Keratinocyte (primary cell): ENCODE measurements at regions not wholly inside any gene's neighbourhood (a gene's known extent, or its start where the extent isn't known, plus 50 kb on each side); places are given as distances from the start of the nearest gene placed in this dataset.

Experiments used
- DNase-seq: peaks from one replicate; pipeline ENCODE4 v3.0.0-alpha.2; 2011; ENCODE audit warnings: low read depth, missing footprints, low spot score
- FAIRE-seq: peaks from 2 replicates; lab custom pipeline; 2011; peaks lifted over from hg19 to GRCh38; lab: Jason Lieb, UNC
- H2AFZ ChIP-seq: 2 replicates; pipeline ENCODE4 v1.6.0; 2012; ENCODE audit warnings: low read length, control low read depth, inconsistent platforms; ENCODE audit not compliant: control insufficient read depth
- H3K27ac ChIP-seq: 2 replicates; pipeline ENCODE4 v1.5.1; 2011; ENCODE audit warnings: low read length; ENCODE audit not compliant: control insufficient read depth, insufficient read depth
- H3K27me3 ChIP-seq: 3 replicates; pipeline ENCODE4 v1.6.0; 2011; ENCODE audit warnings: low read length; ENCODE audit not compliant: control insufficient read depth, insufficient read depth; ENCODE audit errors: extremely low read depth
- H3K36me3 ChIP-seq, 2 experiments: 2 replicates in 1 of 2; 3 replicates in 1 of 2; pipeline ENCODE4 v1.5.1; 2011; ENCODE audit warnings: low read length in 2 of 2, mild to moderate bottlenecking in 1 of 2; ENCODE audit not compliant: control insufficient read depth in 2 of 2, insufficient read depth in 2 of 2; ENCODE audit errors: extremely low read depth in 1 of 2
- H3K4me1 ChIP-seq: 3 replicates; pipeline ENCODE4 v1.5.1; 2011; ENCODE audit warnings: low read length; ENCODE audit not compliant: control insufficient read depth, insufficient read depth; ENCODE audit errors: extremely low read depth
- H3K4me2 ChIP-seq: 3 replicates; pipeline ENCODE4 v1.6.0; 2011; ENCODE audit warnings: low read depth, low read length; ENCODE audit not compliant: control insufficient read depth, insufficient read depth; ENCODE audit errors: extremely low read depth
- H3K4me3 ChIP-seq, 3 experiments: fragments of 200-600 bp in 1 of 3; sonication (generic) in 1 of 3; 2 replicates in 2 of 3; 3 replicates in 1 of 3; pipeline ENCODE4 v1.5.1; 2011 to 2016; ENCODE audit warnings: low read length in 3 of 3, mild to moderate bottlenecking in 3 of 3, control low read depth in 2 of 3, inconsistent platforms in 1 of 3, low read depth in 1 of 3, mixed read lengths in 1 of 3, mixed run types in 1 of 3, moderate library complexity in 1 of 3; ENCODE audit not compliant: control insufficient read depth in 2 of 3, insufficient read depth in 2 of 3; ENCODE audit errors: extremely low read depth in 1 of 3
- H3K79me2 ChIP-seq: 2 replicates; pipeline ENCODE4 v1.6.0; 2012; ENCODE audit warnings: low read length; ENCODE audit not compliant: control insufficient read depth, insufficient read depth
- H3K9ac ChIP-seq: 3 replicates; pipeline ENCODE4 v1.6.0; 2011; ENCODE audit warnings: low read length; ENCODE audit not compliant: control insufficient read depth, insufficient read depth; ENCODE audit errors: extremely low read depth
- H3K9me1 ChIP-seq: 3 replicates; pipeline ENCODE4 v1.6.0; 2011; ENCODE audit warnings: low read length; ENCODE audit not compliant: control insufficient read depth, insufficient read depth; ENCODE audit errors: extremely low read depth
- H3K9me3 ChIP-seq: 2 replicates; pipeline ENCODE4 v1.5.1; 2012; ENCODE audit warnings: low read depth, low read length; ENCODE audit not compliant: control insufficient read depth
- H4K20me1 ChIP-seq: 3 replicates; pipeline ENCODE4 v1.6.0; 2011; ENCODE audit warnings: low read length; ENCODE audit not compliant: control insufficient read depth, insufficient read depth; ENCODE audit errors: extremely low read depth
- CTCF ChIP-seq, 3 experiments: IDR thresholded peaks in 1 of 3; conservative IDR thresholded peaks in 1 of 3; optimal IDR thresholded peaks in 1 of 3; 2 replicates in 2 of 3; 3 replicates in 1 of 3; pipeline versions ENCODE3 to v1.5.1; 2011; ENCODE audit warnings: low read length in 3 of 3, mild to moderate bottlenecking in 3 of 3, moderate library complexity in 2 of 3, control low read depth in 1 of 3, inconsistent platforms in 1 of 3; ENCODE audit not compliant: insufficient read depth in 2 of 3; ENCODE audit errors: extremely low read depth in 1 of 3
- EZH2 ChIP-seq: IDR thresholded peaks from one replicate; pipeline ENCODE4 v1.6.1; 2012; ENCODE audit warnings: inconsistent platforms, mild to moderate bottlenecking, low read length, moderate library complexity
- dilution Hi-C: fragments of 300-500 bp; cut with MboI; formaldehyde crosslinking; loops from one replicate; pipeline ENCODE4 v1.7.0; 2020; ENCODE audit warnings: low sequenced_read_pairs; ENCODE audit not compliant: extremely low pct_ligation_motif_present

GRCh38 chr9:134993996-134994720, 76.4 kb upstream of the FCN1 start:
- Histone ChIP-seq H3K9ac (no peak overlapping the region), H4K20me1 (peaks cover 2% of the 10 kb centered on the region), H2AFZ (no peak overlapping the region), H3K27ac (no peak overlapping the region), H3K9me1 (no peaks in the 10 kb centered on the region), H3K9me3 (peaks cover 8% of the 10 kb centered on the region), H3K4me3 (no peak overlapping the region), H3K36me3 (no peaks in the 10 kb centered on the region), H3K4me2 (no peak overlapping the region), H3K79me2 (no peaks in the 10 kb centered on the region), H3K4me1 (no peaks in the 10 kb centered on the region), H3K27me3 (peaks cover 5% of the 10 kb centered on the region)
- FAIRE-seq, result no peak
- dilution Hi-C loops, result no loop called here
- TF ChIP-seq EZH2 (no peak), CTCF (optimal IDR thresholded peaks at IDR 0.05 in 1 of 3, IDR thresholded peaks at IDR 0.05 in 1 of 3, conservative IDR thresholded peaks at IDR 0.05 in 1 of 3; ENCODE audit: extremely low read depth in 1 of 3, insufficient read depth in 2 of 3, low read length in 3 of 3) (no peak)
- no peak for DNase-seq

- no peaks in the 10 kb centered on the region for H3K9me1 ChIP-seq
- TF ChIP-seq EZH2, result no peak
- no peak for TF ChIP-seq CTCF (optimal IDR thresholded peaks at IDR 0.05 in 1 of 3, IDR thresholded peaks at IDR 0.05 in 1 of 3, conservative IDR thresholded peaks at IDR 0.05 in 1 of 3; ENCODE audit: extremely low read depth in 1 of 3, insufficient read depth in 2 of 3, low read length in 3 of 3)
- peaks cover 2% of the 10 kb centered on the region for H4K20me1 ChIP-seq
- no peaks in the 10 kb centered on the region for H3K4me1 ChIP-seq
- DNase-seq, result no peak
- no peak overlapping the region for H3K4me3 ChIP-seq
- H3K27ac ChIP-seq, result no peak overlapping the region
- H3K4me2 ChIP-seq, result no peak overlapping the region
- H3K9ac ChIP-seq, result no peak overlapping the region
- dilution Hi-C loops, result no loop called here
- FAIRE-seq, result no peak
- no peaks in the 10 kb centered on the region for H3K79me2 ChIP-seq
- no peaks in the 10 kb centered on the region for H3K36me3 ChIP-seq
- no peak overlapping the region for H2AFZ ChIP-seq
- peaks cover 8% of the 10 kb centered on the region for H3K9me3 ChIP-seq
- peaks cover 5% of the 10 kb centered on the region for H3K27me3 ChIP-seq
Measured at GRCh38 chr9:134994926-134995791, 77.4 kb upstream of the FCN1 start.
